GM19397 (cell line): ENCODE measurements at regions not wholly inside any gene's neighbourhood (a gene's known extent, or its start where the extent isn't known, plus 50 kb on each side); places are given as distances from the start of the nearest gene placed in this dataset.
"Not testable (repeated sequence)": the region's sequence is repeated elsewhere in the genome, so short reads cannot be mapped to it uniquely, and the experiment has no call there.

Experiments
- ATAC-seq: cut with Tn5 transposase; IDR thresholded peaks from one replicate; pipeline ENCODE4 v1.9.1; 2021; ENCODE audit warnings: mild to moderate bottlenecking, moderate library complexity; ENCODE audit not compliant: unreplicated experiment

- not testable (repeated sequence) for ATAC-seq
These were observed 50.3 kb upstream of the UGT2B15 start for GRCh38 chr4:68720723-68721122.

- no peak for ATAC-seq
These were observed 54.0 kb upstream of the UGT2B15 start for GRCh38 chr4:68724426-68724825.

- no peak for ATAC-seq
These were observed 54.5 kb upstream of the UGT2B15 start for GRCh38 chr4:68724922-68725321.

- peak; percentile 87 for ATAC-seq
These were observed 62.4 kb upstream of the UGT2B15 start for GRCh38 chr4:68732653-68733466.

- ATAC-seq: peak; percentile 58
These were observed 63.6 kb upstream of the UGT2B15 start for GRCh38 chr4:68734095-68734494.

- ATAC-seq: no peak
These were observed 64.7 kb upstream of the UGT2B15 start for GRCh38 chr4:68735106-68735505.

GRCh38 chr4:68736813-68737212 is 66.4 kb upstream of the UGT2B15 start:
- no peak for ATAC-seq

GRCh38 chr4:68738036-68738435 is 67.6 kb upstream of the UGT2B15 start:
- ATAC-seq: no peak

GRCh38 chr4:68744368-68744767 is 71.4 kb upstream of the UGT2B10 start:
- no peak for ATAC-seq

- ATAC-seq: no peak
These were observed 67.4 kb upstream of the UGT2B10 start for GRCh38 chr4:68748181-68748991.

GRCh38 chr4:68750555-68750954 is 65.2 kb upstream of the UGT2B10 start:
- no peak for ATAC-seq

- no peak for ATAC-seq
These were observed 64.7 kb upstream of the UGT2B10 start for GRCh38 chr4:68751138-68751537.

- no peak for ATAC-seq
These were observed 49.9 kb upstream of the UGT2B10 start for GRCh38 chr4:68765876-68766275.
